ENCODE measurements at regions not wholly inside any gene's neighbourhood (a gene's known extent, or its start where the extent isn't known, plus 50 kb on each side); places are given as distances from the start of the nearest gene placed in this dataset.
"Not testable (repeated sequence)": the region's sequence is repeated elsewhere in the genome, so short reads cannot be mapped to it uniquely, and the experiment has no call there.

- DNase-seq = no peak
- no peaks in the 10 kb centered on the region for H3K9me3 ChIP-seq (ENCODE audit: severe bottlenecking)
- no peak overlapping the region for H3K27ac ChIP-seq
- no peaks in the 10 kb centered on the region for H3K27me3 ChIP-seq (ENCODE audit: insufficient read depth, low read depth, severe bottlenecking)
- H3K4me3 ChIP-seq (ENCODE audit: low read depth, low read length) = no peak overlapping the region
- no peak for TF ChIP-seq CTCF (IDR thresholded peaks at IDR 0.05; ENCODE audit: low read depth, low read length)
- H3K36me3 ChIP-seq = no peaks in the 10 kb centered on the region
Measured at GRCh38 chr16:63882576-63882975, 1239.3 kb downstream of the CDH11 start.

GRCh38 chr16:63880948-63881347, 1240.9 kb downstream of the CDH11 start:
- Histone ChIP-seq H3K27ac (no peak overlapping the region), H3K4me3 (ENCODE audit: low read depth, low read length) (no peak overlapping the region), H3K36me3 (no peaks in the 10 kb centered on the region), H3K9me3 (ENCODE audit: severe bottlenecking) (no peaks in the 10 kb centered on the region), H3K27me3 (ENCODE audit: insufficient read depth, low read depth, severe bottlenecking) (no peaks in the 10 kb centered on the region)
- DNase-seq = no peak
- TF ChIP-seq CTCF (IDR thresholded peaks at IDR 0.05; ENCODE audit: low read depth, low read length) = no peak

GRCh38 chr16:63877401-63877800, 1244.5 kb downstream of the CDH11 start:
- DNase-seq = no peak
- H3K27me3 ChIP-seq (ENCODE audit: insufficient read depth, low read depth, severe bottlenecking) = no peaks in the 10 kb centered on the region

GRCh38 chr16:63876103-63876502, 1245.8 kb downstream of the CDH11 start:
- H3K4me3 ChIP-seq (ENCODE audit: low read depth, low read length) = no peak overlapping the region
- H3K27me3 ChIP-seq (ENCODE audit: insufficient read depth, low read depth, severe bottlenecking) = no peaks in the 10 kb centered on the region
- H3K27ac ChIP-seq = no peak overlapping the region
- TF ChIP-seq CTCF (IDR thresholded peaks at IDR 0.05; ENCODE audit: low read depth, low read length) = no peak
- H3K36me3 ChIP-seq = no peaks in the 10 kb centered on the region
- DNase-seq = no peak
- H3K9me3 ChIP-seq (ENCODE audit: severe bottlenecking) = no peaks in the 10 kb centered on the region

More at GRCh38 chr16:63877401-63877800, 1244.5 kb downstream of the CDH11 start:
- no peaks in the 10 kb centered on the region for H3K36me3 ChIP-seq
- no peaks in the 10 kb centered on the region for H3K9me3 ChIP-seq (ENCODE audit: severe bottlenecking)
- no peak overlapping the region for H3K27ac ChIP-seq
- no peak overlapping the region for H3K4me3 ChIP-seq (ENCODE audit: low read depth, low read length)
- TF ChIP-seq CTCF (IDR thresholded peaks at IDR 0.05; ENCODE audit: low read depth, low read length) = no peak

- not testable (repeated sequence) for DNase-seq; H3K27me3 ChIP-seq (ENCODE audit: insufficient read depth, low read depth, severe bottlenecking); H3K36me3 ChIP-seq; H3K9me3 ChIP-seq (ENCODE audit: severe bottlenecking); H3K27ac ChIP-seq; H3K4me3 ChIP-seq (ENCODE audit: low read depth, low read length)
Measured at GRCh38 chr16:63860700-63861099, 1261.2 kb downstream of the CDH11 start.

GRCh38 chr16:63856537-63856936, 1265.3 kb downstream of the CDH11 start:
- Histone ChIP-seq H3K27me3 (ENCODE audit: insufficient read depth, low read depth, severe bottlenecking) (no peaks in the 10 kb centered on the region), H3K36me3 (no peaks in the 10 kb centered on the region), H3K9me3 (ENCODE audit: severe bottlenecking) (no peaks in the 10 kb centered on the region), H3K27ac (no peak overlapping the region), H3K4me3 (ENCODE audit: low read depth, low read length) (no peak overlapping the region)
- DNase-seq = peak; percentile 7
- TF ChIP-seq CTCF (IDR thresholded peaks at IDR 0.05; ENCODE audit: low read depth, low read length) = no peak
